ENCODE measurements at regions not wholly inside any gene's neighbourhood (a gene's known extent, or its start where the extent isn't known, plus 50 kb on each side); places are given as distances from the start of the nearest gene placed in this dataset.

DNA sequence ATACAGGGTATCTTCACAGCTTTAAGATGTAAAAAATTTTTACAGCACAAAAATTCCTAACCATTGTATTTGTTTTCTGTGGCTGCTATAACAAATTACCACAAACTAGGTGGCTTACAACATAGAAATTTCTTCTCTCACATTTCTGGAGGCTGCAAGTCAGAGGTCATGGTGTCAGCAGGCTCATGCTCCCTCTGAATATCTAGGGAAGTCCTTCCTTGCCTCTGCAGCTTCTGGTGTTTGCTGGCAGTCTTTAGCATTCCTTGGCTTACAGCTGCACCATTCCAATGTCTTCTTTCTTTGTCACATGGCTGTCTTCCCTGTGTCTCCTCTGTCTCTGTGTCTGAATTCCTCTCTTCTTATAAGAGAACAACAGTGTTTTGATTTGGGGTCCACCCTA is 310.2 kb upstream of the SUCLG2 start:
- no peak for TF ChIP-seq CTCF (IDR thresholded peaks at IDR 0.05)
- TF ChIP-seq POLR2A (IDR thresholded peaks at IDR 0.05), result no peak
- H3K9me3 ChIP-seq, result no peaks in the 10 kb centered on the region
- H3K36me3 ChIP-seq, result no peaks in the 10 kb centered on the region
- no peaks in the 10 kb centered on the region for H3K4me1 ChIP-seq
- DNase-seq, result no peak
- no peak overlapping the region for H3K27ac ChIP-seq
- H3K27me3 ChIP-seq, result no peaks in the 10 kb centered on the region
- intact Hi-C loops (cut with DNase I; ENCODE audit: low total_unique reads), result no loop called here
- no peak overlapping the region for H3K4me3 ChIP-seq

- H3K9me3 ChIP-seq, result no peaks in the 10 kb centered on the region
- no peak overlapping the region for H3K4me3 ChIP-seq
- intact Hi-C loops (cut with DNase I; ENCODE audit: low total_unique reads), result no loop called here
- no peaks in the 10 kb centered on the region for H3K4me1 ChIP-seq
- no peak for DNase-seq
- no peaks in the 10 kb centered on the region for H3K36me3 ChIP-seq
- no peaks in the 10 kb centered on the region for H3K27me3 ChIP-seq
- TF ChIP-seq POLR2A (IDR thresholded peaks at IDR 0.05) (no peak), CTCF (IDR thresholded peaks at IDR 0.05) (no peak)
- no peak overlapping the region for H3K27ac ChIP-seq
Observed at GRCh38 chr3:67957268-67957667, 302.9 kb upstream of the SUCLG2 start.

DNA sequence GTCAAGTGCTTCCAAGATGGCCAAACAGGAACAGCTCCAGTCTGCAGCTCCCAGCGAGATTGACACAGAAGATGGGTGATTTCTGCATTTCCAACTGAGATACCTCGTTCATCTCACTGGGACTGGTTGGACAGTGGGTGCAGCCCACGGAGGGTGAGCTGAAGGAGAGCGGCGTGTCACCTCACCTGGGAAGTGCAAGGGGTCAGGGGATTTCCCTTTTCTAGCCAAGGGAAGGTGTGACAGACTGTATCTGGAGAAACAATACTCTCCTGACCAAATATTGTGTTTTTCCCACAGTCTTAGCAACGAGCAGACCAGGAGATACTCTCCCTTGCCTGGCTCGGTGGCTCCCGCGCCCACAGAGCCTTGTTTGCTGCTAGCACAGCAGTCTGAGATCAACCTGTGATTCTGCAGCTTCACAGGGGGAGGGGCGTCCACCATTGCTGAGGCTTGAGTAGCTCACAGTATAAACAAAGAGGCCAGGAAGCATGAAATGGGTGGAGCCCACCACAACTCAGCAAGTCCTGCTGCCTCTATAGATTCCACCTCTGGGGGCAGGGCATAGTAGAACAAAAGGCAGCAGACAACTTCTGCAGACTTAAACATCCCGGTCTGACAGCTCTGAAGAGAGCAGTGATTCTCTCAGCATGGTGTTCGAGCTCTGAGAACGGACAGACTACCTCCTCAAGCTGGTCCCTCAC is 293.5 kb upstream of the SUCLG2 start:
- Histone ChIP-seq H3K27ac (no peak overlapping the region), H3K36me3 (no peaks in the 10 kb centered on the region), H3K9me3 (no peaks in the 10 kb centered on the region), H3K4me3 (no peak overlapping the region), H3K27me3 (no peaks in the 10 kb centered on the region), H3K4me1 (no peaks in the 10 kb centered on the region)
- TF ChIP-seq CTCF (IDR thresholded peaks at IDR 0.05), result no peak
- TF ChIP-seq POLR2A (IDR thresholded peaks at IDR 0.05), result no peak
- no peak for DNase-seq
- intact Hi-C loops (cut with DNase I; ENCODE audit: low total_unique reads), result no loop called here

- Histone ChIP-seq H3K27ac (no peak overlapping the region), H3K27me3 (no peaks in the 10 kb centered on the region), H3K4me1 (no peaks in the 10 kb centered on the region), H3K9me3 (no peaks in the 10 kb centered on the region), H3K4me3 (no peak overlapping the region), H3K36me3 (no peaks in the 10 kb centered on the region)
- intact Hi-C loops (cut with DNase I; ENCODE audit: low total_unique reads), result no loop called here
- TF ChIP-seq CTCF (IDR thresholded peaks at IDR 0.05) (no peak), POLR2A (IDR thresholded peaks at IDR 0.05) (no peak)
- no peak for DNase-seq
Observed at GRCh38 chr3:67946436-67946835, 292.0 kb upstream of the SUCLG2 start.

GRCh38 chr3:67943546-67943945 is 289.1 kb upstream of the SUCLG2 start:
- Histone ChIP-seq H3K4me3 (no peak overlapping the region), H3K36me3 (no peaks in the 10 kb centered on the region), H3K27ac (no peak overlapping the region), H3K27me3 (no peaks in the 10 kb centered on the region), H3K9me3 (no peaks in the 10 kb centered on the region), H3K4me1 (no peaks in the 10 kb centered on the region)
- intact Hi-C loops (cut with DNase I; ENCODE audit: low total_unique reads), result no loop called here
- TF ChIP-seq POLR2A (IDR thresholded peaks at IDR 0.05), result no peak
- no peak for DNase-seq
